AG08395 (cell line): ENCODE measurements at regions not wholly inside any gene's neighbourhood (a gene's known extent, or its start where the extent isn't known, plus 50 kb on each side); places are given as distances from the start of the nearest gene placed in this dataset.

Source experiments
- DNase-seq: peaks from one replicate; pipeline ENCODE4 v3.0.0; 2012; ENCODE audit warnings: mixed read lengths, low spot score

DNA sequence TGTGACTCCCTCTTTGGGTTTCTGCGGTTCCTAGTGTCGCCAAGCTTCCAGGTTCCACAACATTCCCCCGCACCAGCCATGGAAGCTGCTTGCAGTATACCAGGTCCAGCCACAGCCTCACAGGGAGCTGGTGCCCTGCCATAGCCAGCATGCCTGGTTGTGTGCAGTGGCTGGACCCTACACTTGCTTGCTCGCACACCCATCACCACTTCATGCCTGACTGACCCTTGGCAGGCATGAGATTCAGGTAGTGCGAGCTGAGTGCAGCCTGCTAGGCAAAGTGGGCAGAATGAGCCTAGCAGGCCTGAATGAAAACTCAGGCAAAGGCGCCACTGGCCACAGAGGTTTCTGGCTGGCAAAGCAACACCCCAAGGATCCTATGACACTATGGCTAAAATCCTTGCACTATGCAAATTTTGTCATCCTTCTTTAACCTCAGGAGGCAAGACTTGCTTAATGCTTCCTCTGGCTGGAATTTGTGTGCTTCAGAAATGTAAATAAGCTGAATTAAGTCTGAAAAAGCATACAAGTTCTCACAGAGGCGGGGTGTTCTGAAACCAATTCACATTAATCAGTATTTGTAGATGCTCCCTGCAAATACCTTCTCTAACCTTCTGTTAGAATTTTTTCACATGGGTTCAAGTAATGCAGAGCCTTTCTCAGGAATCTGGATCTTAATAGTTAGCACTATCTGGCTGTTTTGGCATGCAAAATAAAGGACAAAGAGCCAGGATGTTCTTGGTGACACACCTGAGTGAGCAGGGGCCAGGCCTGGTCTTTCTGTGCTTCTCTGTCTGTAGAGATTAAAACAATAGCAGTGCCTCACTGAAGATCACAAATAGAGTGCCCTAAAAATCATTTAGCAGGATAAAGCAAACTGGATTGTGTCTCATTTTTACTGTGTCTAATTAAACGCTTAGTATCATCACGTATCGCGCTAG, 256.9 kb downstream of the GPATCH2 start:
- no peak for DNase-seq

GRCh38 chr1:217372049-217372970, 258.6 kb downstream of the GPATCH2 start:
- no peak for DNase-seq

DNA sequence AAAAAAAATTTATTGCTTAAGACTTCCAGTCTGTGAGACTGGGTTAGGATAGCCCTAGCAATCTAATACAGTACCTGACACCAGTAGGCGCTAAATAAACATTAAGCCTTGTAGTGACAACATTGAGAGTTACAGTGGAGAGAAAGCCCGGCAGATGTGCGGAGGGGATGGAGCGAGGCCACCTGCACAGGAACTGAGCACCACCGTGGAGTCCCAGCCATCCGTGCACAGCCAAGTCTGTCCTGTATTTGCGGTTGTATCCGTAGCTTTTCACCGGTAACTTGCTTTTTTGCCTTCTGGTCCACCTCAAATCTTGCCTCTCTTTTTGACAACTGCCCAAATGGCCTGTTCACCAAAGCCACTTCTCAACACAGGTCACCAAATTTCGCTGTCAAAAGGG, 260.1 kb downstream of the GPATCH2 start:
- no peak for DNase-seq

DNA sequence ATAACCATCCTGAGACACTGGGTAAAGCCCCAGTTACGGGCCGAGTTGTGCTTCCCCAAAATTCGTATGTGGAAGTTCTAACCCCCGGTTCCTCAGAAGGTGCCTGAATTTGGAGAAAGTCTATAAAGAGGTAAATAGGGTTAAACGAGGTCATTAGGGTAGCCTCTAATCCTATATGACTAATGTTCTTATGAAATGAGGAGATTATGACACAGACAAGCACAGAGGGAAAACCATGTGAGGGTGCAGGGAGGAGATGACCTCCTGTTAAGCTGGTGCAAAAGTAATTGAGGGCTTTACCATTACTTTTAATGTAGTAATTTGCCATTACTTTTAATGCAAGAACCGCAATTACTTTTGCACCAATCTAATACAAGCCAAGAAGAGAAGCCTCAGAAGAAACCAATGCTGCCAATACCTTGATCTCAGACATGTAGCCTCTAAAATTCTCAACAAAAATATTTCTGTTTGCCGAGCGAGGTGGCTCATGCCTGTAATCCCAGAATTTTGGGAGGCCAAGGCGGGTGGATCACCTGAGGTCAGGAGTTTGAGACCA, 260.8 kb downstream of the GPATCH2 start:
- DNase-seq, result no peak

- DNase-seq, result no peak
Observed at GRCh38 chr1:217369271-217369981, 261.5 kb downstream of the GPATCH2 start.

GRCh38 chr1:217364220-217364619, 266.7 kb downstream of the GPATCH2 start:
- no peak for DNase-seq

- DNase-seq, result no peak
Observed at GRCh38 chr1:217363319-217363718, 267.6 kb downstream of the GPATCH2 start.

DNA sequence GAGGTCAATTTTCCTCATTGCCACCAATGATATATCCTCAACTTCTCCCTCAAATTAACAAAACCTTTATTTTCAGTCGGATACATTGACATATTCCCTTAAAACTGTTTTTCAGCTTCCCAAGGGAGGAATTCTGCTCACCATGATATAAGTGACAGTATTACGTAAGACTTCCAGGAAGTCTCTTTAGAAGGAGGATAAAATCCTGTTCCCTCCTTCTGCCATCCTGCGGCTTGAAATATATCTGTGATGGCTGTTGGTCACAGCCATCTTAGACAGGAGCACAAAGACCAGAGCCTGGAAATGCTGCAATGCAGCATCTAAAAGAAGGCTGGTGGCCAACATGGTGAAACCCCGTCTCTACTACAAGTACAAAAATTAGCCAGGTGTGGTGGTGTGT, 270.4 kb downstream of the GPATCH2 start:
- no peak for DNase-seq

DNA sequence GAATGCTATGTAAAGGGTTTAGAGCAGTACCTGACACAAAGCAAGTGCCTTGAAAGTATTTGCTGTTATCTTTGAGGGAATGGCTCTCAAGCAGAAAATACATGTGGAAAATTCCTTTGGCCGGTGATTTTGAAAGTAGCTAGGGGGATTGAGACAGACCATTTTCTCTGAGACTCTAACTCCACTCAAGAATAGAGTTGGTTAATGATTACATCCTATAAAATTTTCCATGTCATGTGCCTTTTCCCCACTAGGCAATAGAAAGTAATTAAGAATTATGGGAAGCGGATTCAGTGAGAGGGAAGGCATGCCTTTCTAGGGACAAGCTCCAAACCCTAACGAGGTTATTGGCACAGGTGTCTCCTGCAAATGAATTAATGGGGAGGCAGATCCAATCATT, 276.0 kb downstream of the GPATCH2 start:
- no peak for DNase-seq

GRCh38 chr1:217348960-217349664, 281.8 kb downstream of the GPATCH2 start:
- DNase-seq, result no peak

DNA sequence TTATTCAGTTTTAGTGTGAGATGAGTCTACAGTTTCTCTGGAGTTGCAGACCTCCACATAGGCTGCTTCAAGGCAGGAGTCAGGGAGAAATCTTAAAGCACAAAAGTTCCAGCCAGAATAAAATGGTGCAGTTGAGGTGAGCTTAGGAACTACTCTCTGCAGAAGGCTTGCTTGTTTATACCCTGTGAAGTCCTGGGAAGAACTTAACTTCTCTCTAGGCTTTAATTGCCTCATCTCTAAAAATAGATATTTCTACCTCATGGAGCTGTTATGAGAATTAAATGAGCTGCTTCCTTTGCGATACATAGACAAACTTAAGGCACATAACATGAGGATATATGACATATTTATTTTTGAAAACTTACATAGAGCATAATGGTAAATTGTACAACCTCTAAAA, 286.2 kb downstream of the GPATCH2 start:
- DNase-seq, result no peak

DNA sequence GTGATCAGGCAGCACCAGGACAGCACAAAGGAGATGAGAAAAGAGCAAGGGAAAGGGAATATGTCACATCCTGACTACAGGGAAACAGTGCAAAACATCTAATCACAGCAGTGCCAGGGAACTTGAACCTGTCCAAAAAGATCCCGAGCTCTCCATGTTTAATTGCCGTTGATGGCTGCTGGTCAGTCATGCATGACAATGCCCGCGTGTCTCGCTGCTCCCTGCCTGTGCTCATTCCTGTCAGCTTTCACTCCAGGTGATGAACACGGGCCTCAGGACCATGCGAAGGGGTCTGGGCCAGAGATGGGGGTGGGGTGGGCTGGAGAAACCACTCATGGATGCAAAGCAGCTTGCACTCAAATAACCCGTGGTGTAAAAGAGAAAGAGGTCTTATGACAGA, 287.0 kb downstream of the GPATCH2 start:
- DNase-seq, result no peak

- no peak for DNase-seq
Observed at GRCh38 chr1:217342105-217342504, 288.8 kb downstream of the GPATCH2 start.

DNA sequence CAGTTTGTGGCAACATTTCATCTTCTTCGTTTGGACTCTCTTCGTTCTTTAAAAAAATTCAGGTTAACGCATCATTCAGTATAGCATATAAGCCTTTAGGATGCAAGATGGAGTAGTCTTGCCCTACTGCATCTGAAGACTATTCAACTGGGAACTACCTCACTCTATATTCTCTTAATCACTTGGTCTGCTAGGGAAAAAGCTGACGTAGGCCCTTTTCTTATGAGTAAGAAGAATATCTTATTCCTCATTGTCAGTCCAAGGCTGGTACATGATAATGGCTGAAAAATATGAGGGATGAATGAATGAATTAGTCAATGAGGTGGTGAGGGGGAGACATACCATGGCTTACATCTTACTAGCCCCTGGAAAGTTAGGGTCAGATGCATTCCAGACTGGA, 294.2 kb downstream of the GPATCH2 start:
- no peak for DNase-seq

DNA sequence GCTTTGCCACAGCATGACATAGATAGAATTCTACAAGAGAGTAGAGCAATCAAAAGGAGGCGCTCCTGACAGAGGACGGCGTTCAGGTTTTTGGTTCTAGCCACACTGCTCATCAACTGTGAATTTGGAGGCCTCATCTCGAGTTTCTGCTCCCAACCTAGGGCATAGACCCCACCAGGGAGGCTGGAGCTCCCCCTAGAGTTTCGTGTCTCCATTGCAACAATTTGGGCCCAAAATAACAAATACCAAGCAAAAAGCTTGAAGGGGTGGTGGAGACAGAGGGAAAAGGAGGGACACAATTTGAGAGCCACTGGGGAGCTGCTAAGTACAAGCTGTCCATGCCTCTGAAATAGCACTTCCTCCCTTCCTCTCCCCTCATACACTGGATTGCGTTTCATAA, 297.0 kb downstream of the GPATCH2 start:
- peak; percentile 54 for DNase-seq

DNA sequence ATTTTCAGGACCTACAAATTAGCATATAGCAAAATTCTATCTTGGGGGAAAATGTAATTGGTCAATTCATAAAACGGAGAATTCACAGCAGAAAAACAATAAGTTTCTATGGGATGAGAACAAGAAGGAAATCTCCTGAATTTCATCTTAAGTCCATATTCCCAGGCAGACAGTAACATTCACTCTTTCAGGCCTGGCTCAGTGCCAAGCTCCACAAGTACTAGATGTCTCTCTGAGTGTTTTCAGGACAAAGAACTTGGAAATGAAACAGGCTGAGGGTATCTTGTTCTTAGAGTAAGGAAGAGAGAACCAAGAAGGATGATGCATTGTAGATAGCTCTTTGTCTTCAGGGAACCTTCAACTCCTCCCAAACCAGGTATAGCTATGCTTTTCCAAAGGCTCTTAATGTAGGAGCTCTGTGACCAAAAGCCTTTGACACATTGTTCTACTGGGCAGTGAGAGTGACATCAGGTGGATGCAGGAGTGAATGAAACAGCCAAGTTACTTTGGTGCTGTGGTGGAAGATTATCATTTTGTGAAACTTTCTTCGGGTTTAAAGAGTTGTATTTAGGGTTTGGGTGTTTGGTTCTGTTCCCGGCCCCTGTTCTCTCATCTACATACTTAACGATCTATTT, 298.3 kb downstream of the GPATCH2 start:
- DNase-seq, result no peak

DNA sequence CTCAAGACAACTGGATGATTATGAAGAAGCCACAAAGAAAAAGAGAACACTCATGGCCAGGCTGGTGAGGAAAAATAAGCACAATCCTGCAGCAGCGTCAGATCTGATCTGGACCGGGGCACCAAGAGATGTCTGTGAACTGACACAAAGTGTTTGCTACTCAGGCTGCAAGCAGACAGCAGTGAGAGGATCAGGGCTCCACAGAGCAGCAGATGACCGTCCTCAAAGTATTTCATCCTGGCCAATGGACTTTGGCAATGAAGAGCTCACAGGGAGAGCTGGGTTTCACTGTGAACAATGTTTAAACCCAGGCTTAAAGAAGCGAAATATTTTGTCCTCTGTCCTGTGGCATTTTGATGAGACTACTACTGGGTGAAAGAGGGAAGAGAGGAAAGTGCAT, 299.2 kb downstream of the GPATCH2 start:
- DNase-seq, result no peak

DNA sequence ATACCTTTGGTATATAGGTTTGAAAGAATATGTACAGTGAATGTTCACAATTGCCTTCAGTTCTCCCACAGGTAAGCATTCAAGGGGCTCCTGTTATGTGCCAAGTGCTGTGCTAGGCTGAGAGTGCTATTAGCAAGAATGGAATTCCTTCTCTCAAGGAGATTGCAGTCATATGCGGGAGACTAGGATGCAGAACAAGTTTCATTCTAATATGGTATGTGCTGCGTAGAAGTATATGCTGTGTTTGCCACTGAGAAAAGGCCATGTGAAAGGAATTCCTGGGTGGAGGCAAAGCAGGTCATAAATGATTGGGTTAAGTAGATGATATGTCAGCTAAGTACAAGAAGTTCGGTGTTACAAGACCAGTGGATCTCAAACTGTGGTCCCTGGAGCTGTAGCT, 303.0 kb downstream of the GPATCH2 start:
- DNase-seq, result no peak

GRCh38 chr1:217322834-217323233, 308.1 kb downstream of the GPATCH2 start:
- DNase-seq, result no peak

- no peak for DNase-seq
Observed at GRCh38 chr1:217315346-217315745, 315.5 kb downstream of the GPATCH2 start.

DNA sequence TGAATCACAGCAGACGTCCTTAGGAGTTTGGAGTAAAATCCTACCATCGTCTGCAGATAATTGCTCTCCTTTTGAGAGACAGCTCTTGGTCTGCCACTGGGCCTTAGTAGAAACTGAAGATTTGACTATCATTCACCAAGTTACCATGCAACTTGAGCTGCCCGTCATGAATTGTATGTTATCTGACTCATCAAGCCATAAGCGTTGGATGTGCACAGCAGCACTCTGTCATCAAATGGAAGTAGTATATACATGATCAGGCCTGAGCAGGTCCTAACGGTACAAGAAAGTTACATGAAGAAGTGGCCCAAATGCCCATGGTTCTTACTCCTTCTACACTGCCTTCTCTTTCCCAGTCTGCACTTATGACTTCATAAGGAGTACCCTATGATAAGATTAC, 317.8 kb downstream of the GPATCH2 start:
- DNase-seq, result no peak
